Endodermal cell (in vitro differentiated cells): ENCODE measurements at regions not wholly inside any gene's neighbourhood (a gene's known extent, or its start where the extent isn't known, plus 50 kb on each side); places are given as distances from the start of the nearest gene placed in this dataset.

Experiments
- DNase-seq: peaks from one replicate; pipeline ENCODE4 v3.0.0-alpha.2; 2017
- H3K27ac ChIP-seq: 2 replicates; pipeline ENCODE4 v1.5.1; 2013; ENCODE audit warnings: mild to moderate bottlenecking, low read depth, low read length, moderate library complexity
- H3K27me3 ChIP-seq: 2 replicates; pipeline ENCODE4 v1.6.1; 2013; ENCODE audit warnings: mild to moderate bottlenecking, low read length, moderate library complexity; ENCODE audit not compliant: insufficient read depth, control insufficient read depth, poor library complexity, severe bottlenecking
- H3K36me3 ChIP-seq: 2 replicates; pipeline ENCODE4 v1.7.0; 2013; ENCODE audit warnings: mild to moderate bottlenecking, low read length, moderate library complexity; ENCODE audit not compliant: control insufficient read depth, insufficient read depth
- H3K4me1 ChIP-seq: one replicate; pipeline ENCODE4 v1.7.0; 2013; ENCODE audit warnings: low read length; ENCODE audit not compliant: control insufficient read depth, insufficient read depth
- H3K4me3 ChIP-seq: 2 replicates; pipeline ENCODE4 v1.5.1; 2013; ENCODE audit warnings: mild to moderate bottlenecking, low read length, moderate library complexity
- H3K9ac ChIP-seq: 2 replicates; pipeline ENCODE4 v1.6.1; 2013; ENCODE audit warnings: mild to moderate bottlenecking, low read length, moderate library complexity; ENCODE audit not compliant: poor library complexity, severe bottlenecking; ENCODE audit errors: extremely low read depth
- H3K9me3 ChIP-seq: 2 replicates; pipeline ENCODE4 v1.6.1; 2013; ENCODE audit warnings: mild to moderate bottlenecking, low read length, moderate library complexity; ENCODE audit not compliant: control insufficient read depth
- H3K27ac Mint-ChIP-seq: 2 replicates; pipeline ENCODE4 v1.8.0; 2020; ENCODE audit warnings: mixed read lengths
- H3K27me3 Mint-ChIP-seq: 2 replicates; pipeline ENCODE4 v1.8.0; 2021; ENCODE audit warnings: mild to moderate bottlenecking, mixed read lengths; ENCODE audit not compliant: insufficient read depth
- H3K36me3 Mint-ChIP-seq: 2 replicates; pipeline ENCODE4 v1.8.0; 2020; ENCODE audit warnings: low read depth, mixed read lengths
- H3K4me1 Mint-ChIP-seq: 2 replicates; pipeline ENCODE4 v1.8.0; 2020; ENCODE audit warnings: mixed read lengths
- H3K4me3 Mint-ChIP-seq: 2 replicates; pipeline ENCODE4 v1.8.0; 2020; ENCODE audit warnings: mild to moderate bottlenecking, moderate library complexity, mixed read lengths
- H3K9me3 Mint-ChIP-seq: 2 replicates; pipeline ENCODE4 v1.8.0; 2020; ENCODE audit warnings: mild to moderate bottlenecking, mixed read lengths
- CTCF ChIP-seq: fragments of 200-600 bp; sonication (generic); conservative IDR thresholded peaks from 2 replicates; pipeline ENCODE4 v1.5.0; 2021; ENCODE audit warnings: antibody characterized with exemption, mild to moderate bottlenecking
- WGBS, 2 experiments: methylation state at CpG; one replicate each; pipeline versions ENCODE4 v1.1.5 to v1.1.7; 2013; ENCODE audit warnings: missing lambda C conversion rate in 2 of 2, mixed read lengths in 1 of 2; ENCODE audit not compliant: insufficient coverage in 1 of 2, insufficient read length in 1 of 2; 5-methylcytosine and 5-hydroxymethylcytosine counted together

- peaks cover 7% of the 10 kb centered on the region for H3K4me1 ChIP-seq
- no peak overlapping the region for H3K27ac Mint-ChIP-seq
- H3K27me3 Mint-ChIP-seq: peaks cover 4% of the 10 kb centered on the region
- peaks cover 32% of the 10 kb centered on the region for H3K4me1 Mint-ChIP-seq
- H3K36me3 Mint-ChIP-seq: no peaks in the 10 kb centered on the region
- H3K9me3 Mint-ChIP-seq: peaks cover 8% of the 10 kb centered on the region
- no peaks in the 10 kb centered on the region for H3K27me3 ChIP-seq
- H3K9me3 ChIP-seq: peaks cover 8% of the 10 kb centered on the region
- DNase-seq: no peak
- no peak overlapping the region for H3K4me3 ChIP-seq
- 93 to 100% methylated on average over 1 of the region's 1 CpG for WGBS, 2 experiments
- H3K36me3 ChIP-seq: no peaks in the 10 kb centered on the region
- no peak overlapping the region for H3K9ac ChIP-seq
- H3K27ac ChIP-seq: no peak overlapping the region
- no peak overlapping the region for H3K4me3 Mint-ChIP-seq
- no peak for TF ChIP-seq CTCF
These were observed 240.5 kb upstream of the SETMAR start for GRCh38 chr3:4062621-4063020.

- no peak overlapping the region for H3K4me3 ChIP-seq
- WGBS, 2 experiments: 75 to 86% methylated on average over 1 to 4 of the region's 4 CpGs
- no peak overlapping the region for H3K9ac ChIP-seq
- H3K4me1 ChIP-seq: peaks cover 12% of the 10 kb centered on the region
- no peak overlapping the region for H3K27ac ChIP-seq
- Mint-ChIP-seq H3K9me3 (peaks cover 8% of the 10 kb centered on the region), H3K4me1 (peaks cover 38% of the 10 kb centered on the region), H3K27ac (peak overlapping the region; percentile 78), H3K27me3 (peaks cover 2% of the 10 kb centered on the region), H3K36me3 (no peaks in the 10 kb centered on the region), H3K4me3 (no peak overlapping the region)
- no peaks in the 10 kb centered on the region for H3K36me3 ChIP-seq
- H3K27me3 ChIP-seq: no peaks in the 10 kb centered on the region
- no peak for TF ChIP-seq CTCF
- peaks cover 8% of the 10 kb centered on the region for H3K9me3 ChIP-seq
- DNase-seq: no peak
These were observed 239.1 kb upstream of the SETMAR start for GRCh38 chr3:4063916-4064574.

GRCh38 chr3:4065085-4065484, 238.1 kb upstream of the SETMAR start:
- Histone ChIP-seq H3K9me3 (peaks cover 8% of the 10 kb centered on the region), H3K4me1 (peaks cover 17% of the 10 kb centered on the region), H3K4me3 (no peak overlapping the region), H3K9ac (no peak overlapping the region), H3K27ac (no peak overlapping the region), H3K36me3 (no peaks in the 10 kb centered on the region), H3K27me3 (no peaks in the 10 kb centered on the region)
- Mint-ChIP-seq H3K27me3 (peaks cover 2% of the 10 kb centered on the region), H3K4me1 (peaks cover 48% of the 10 kb centered on the region), H3K4me3 (no peak overlapping the region), H3K36me3 (no peaks in the 10 kb centered on the region), H3K9me3 (peaks cover 8% of the 10 kb centered on the region), H3K27ac (no peak overlapping the region)
- WGBS, 2 experiments: 84 to 100% methylated on average over 2 of the region's 2 CpGs
- no peak for DNase-seq
- no peak for TF ChIP-seq CTCF
